GM21360 (cell line): ENCODE measurements at regions not wholly inside any gene's neighbourhood (a gene's known extent, or its start where the extent isn't known, plus 50 kb on each side); places are given as distances from the start of the nearest gene placed in this dataset.

Experiments used
- ATAC-seq: cut with Tn5 transposase; IDR thresholded peaks from one replicate; pipeline ENCODE4 v1.9.1; 2021; ENCODE audit warnings: mild to moderate bottlenecking, moderate library complexity; ENCODE audit not compliant: unreplicated experiment

GRCh38 chr14:97618401-97618800, 821.2 kb downstream of the VRK1 start:
- ATAC-seq: no peak

GRCh38 chr14:97618917-97619690, 821.9 kb downstream of the VRK1 start:
- no peak for ATAC-seq

- no peak for ATAC-seq
These were observed 822.9 kb downstream of the VRK1 start for GRCh38 chr14:97620066-97620465.

GRCh38 chr14:97624985-97625384, 827.8 kb downstream of the VRK1 start:
- no peak for ATAC-seq

GRCh38 chr14:97625477-97625876, 828.3 kb downstream of the VRK1 start:
- ATAC-seq: no peak

GRCh38 chr14:97626088-97626487, 828.9 kb downstream of the VRK1 start:
- no peak for ATAC-seq

GRCh38 chr14:97630249-97630648, 833.1 kb downstream of the VRK1 start:
- no peak for ATAC-seq

GRCh38 chr14:97633131-97633738, 836.1 kb downstream of the VRK1 start:
- ATAC-seq: no peak

GRCh38 chr14:97634751-97635150, 837.6 kb downstream of the VRK1 start:
- ATAC-seq: no peak

GRCh38 chr14:97638864-97639263, 841.7 kb downstream of the VRK1 start:
- no peak for ATAC-seq

GRCh38 chr14:97640031-97640430, 842.8 kb downstream of the VRK1 start:
- no peak for ATAC-seq

GRCh38 chr14:97641827-97642226, 844.6 kb downstream of the VRK1 start:
- ATAC-seq: no peak

- no peak for ATAC-seq
These were observed 845.4 kb downstream of the VRK1 start for GRCh38 chr14:97642631-97643030.

GRCh38 chr14:97644365-97644764, 847.2 kb downstream of the VRK1 start:
- ATAC-seq: no peak

GRCh38 chr14:97649752-97650151, 852.6 kb downstream of the VRK1 start:
- no peak for ATAC-seq

GRCh38 chr14:97655169-97655948, 858.2 kb downstream of the VRK1 start:
- no peak for ATAC-seq

GRCh38 chr14:97657609-97658008, 860.4 kb downstream of the VRK1 start:
- ATAC-seq: no peak

GRCh38 chr14:97687944-97688630, 890.9 kb downstream of the VRK1 start:
- no peak for ATAC-seq

- ATAC-seq: no peak
These were observed 891.6 kb downstream of the VRK1 start for GRCh38 chr14:97688631-97689336.

- no peak for ATAC-seq
These were observed 894.9 kb downstream of the VRK1 start for GRCh38 chr14:97692084-97692483.
